ENCODE measurements at regions not wholly inside any gene's neighbourhood (a gene's known extent, or its start where the extent isn't known, plus 50 kb on each side); places are given as distances from the start of the nearest gene placed in this dataset.

DNA sequence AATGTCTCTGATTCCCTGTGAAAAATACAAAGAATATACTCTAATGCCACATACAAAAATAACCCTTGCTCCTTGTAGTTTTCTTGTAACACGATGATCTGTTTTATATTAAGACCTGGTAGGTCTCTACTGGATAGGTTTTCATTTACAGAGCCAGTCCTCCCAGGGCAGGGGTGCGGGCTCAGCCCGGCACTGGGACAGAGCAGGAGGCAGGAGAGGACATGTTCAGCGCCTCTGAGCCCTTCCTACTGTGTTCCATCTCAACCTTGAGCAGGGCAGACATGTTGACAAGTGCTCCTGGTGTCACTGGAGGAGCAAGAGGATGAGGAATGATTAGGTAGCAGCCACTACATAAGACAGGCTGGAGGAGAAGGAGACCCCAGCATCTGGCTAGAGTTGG is 335.5 kb downstream of the INSIG2 start:
- TF ChIP-seq, protein P1, sequence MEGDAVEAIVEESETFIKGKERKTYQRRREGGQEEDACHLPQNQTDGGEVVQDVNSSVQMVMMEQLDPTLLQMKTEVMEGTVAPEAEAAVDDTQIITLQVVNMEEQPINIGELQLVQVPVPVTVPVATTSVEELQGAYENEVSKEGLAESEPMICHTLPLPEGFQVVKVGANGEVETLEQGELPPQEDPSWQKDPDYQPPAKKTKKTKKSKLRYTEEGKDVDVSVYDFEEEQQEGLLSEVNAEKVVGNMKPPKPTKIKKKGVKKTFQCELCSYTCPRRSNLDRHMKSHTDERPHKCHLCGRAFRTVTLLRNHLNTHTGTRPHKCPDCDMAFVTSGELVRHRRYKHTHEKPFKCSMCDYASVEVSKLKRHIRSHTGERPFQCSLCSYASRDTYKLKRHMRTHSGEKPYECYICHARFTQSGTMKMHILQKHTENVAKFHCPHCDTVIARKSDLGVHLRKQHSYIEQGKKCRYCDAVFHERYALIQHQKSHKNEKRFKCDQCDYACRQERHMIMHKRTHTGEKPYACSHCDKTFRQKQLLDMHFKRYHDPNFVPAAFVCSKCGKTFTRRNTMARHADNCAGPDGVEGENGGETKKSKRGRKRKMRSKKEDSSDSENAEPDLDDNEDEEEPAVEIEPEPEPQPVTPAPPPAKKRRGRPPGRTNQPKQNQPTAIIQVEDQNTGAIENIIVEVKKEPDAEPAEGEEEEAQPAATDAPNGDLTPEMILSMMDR (IDR thresholded peaks at IDR 0.05; ENCODE audit: low read depth, low read length, poor library complexity, severe bottlenecking): no peak
- TF ChIP-seq EZH2phosphoT487 (IDR thresholded peaks at IDR 0.05; ENCODE audit: borderline replicate concordance, low read length): no peak

All from DOHH2 (cell line).